ENCODE measurements at regions not wholly inside any gene's neighbourhood (a gene's known extent, or its start where the extent isn't known, plus 50 kb on each side); places are given as distances from the start of the nearest gene placed in this dataset.

DNA sequence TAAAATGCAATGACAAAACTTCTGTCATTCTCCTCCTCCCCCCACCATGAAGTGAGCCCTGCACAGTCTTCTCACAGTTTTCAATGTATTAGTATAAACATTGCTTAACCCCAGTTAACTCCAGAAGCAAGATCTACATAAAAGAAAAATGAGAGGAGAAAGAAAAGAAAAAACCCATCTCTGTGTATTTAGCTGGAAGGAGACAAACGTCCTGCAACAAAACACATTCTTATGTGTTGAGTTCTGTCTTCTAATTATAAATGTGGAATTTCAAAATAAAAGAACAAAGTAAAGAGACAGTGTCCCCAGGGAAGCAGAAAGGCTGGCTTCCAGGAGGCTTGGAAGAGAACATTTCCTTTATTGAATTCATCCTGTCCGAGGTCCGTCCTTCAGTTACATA lies 491.9 kb upstream of the TUSC1 start:
- peak overlapping the region; percentile 5 for H2AFZ ChIP-seq (ENCODE audit: low read depth, low read length)
- no peaks in the 10 kb centered on the region for H3K27me3 ChIP-seq (ENCODE audit: insufficient read depth, low read length)
- peak overlapping the region; percentile 31 for H3K4me2 ChIP-seq (ENCODE audit: low read length)
- H3K27me3 Mint-ChIP-seq (ENCODE audit: low read depth, unreplicated experiment), result no peaks in the 10 kb centered on the region
- H4K20me1 ChIP-seq (ENCODE audit: insufficient read depth, low read length), result no peaks in the 10 kb centered on the region
- peak; percentile 49 for FAIRE-seq
- no peaks in the 10 kb centered on the region for H3K79me2 ChIP-seq (ENCODE audit: insufficient read depth, low read length)
- peak; percentile 5 for DNase-seq (ENCODE audit: low read depth)
- H3K9ac ChIP-seq (ENCODE audit: low read length), result no peak overlapping the region
- TF ChIP-seq EZH2 (IDR thresholded peaks at IDR 0.05; ENCODE audit: insufficient read depth, low read length), result no peak
- TF ChIP-seq, protein P1, sequence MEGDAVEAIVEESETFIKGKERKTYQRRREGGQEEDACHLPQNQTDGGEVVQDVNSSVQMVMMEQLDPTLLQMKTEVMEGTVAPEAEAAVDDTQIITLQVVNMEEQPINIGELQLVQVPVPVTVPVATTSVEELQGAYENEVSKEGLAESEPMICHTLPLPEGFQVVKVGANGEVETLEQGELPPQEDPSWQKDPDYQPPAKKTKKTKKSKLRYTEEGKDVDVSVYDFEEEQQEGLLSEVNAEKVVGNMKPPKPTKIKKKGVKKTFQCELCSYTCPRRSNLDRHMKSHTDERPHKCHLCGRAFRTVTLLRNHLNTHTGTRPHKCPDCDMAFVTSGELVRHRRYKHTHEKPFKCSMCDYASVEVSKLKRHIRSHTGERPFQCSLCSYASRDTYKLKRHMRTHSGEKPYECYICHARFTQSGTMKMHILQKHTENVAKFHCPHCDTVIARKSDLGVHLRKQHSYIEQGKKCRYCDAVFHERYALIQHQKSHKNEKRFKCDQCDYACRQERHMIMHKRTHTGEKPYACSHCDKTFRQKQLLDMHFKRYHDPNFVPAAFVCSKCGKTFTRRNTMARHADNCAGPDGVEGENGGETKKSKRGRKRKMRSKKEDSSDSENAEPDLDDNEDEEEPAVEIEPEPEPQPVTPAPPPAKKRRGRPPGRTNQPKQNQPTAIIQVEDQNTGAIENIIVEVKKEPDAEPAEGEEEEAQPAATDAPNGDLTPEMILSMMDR (IDR thresholded peaks at IDR 0.05; ENCODE audit: insufficient read depth, low read depth, low read length), result no peak
- H3K27ac Mint-ChIP-seq (ENCODE audit: unreplicated experiment), result peak overlapping the region; percentile 30
- H3K4me1 Mint-ChIP-seq (ENCODE audit: low read depth, unreplicated experiment), result peaks cover 18% of the 10 kb centered on the region
- no peak overlapping the region for H3K4me3 Mint-ChIP-seq (ENCODE audit: unreplicated experiment)
- no peaks in the 10 kb centered on the region for H3K36me3 Mint-ChIP-seq (ENCODE audit: low read depth, unreplicated experiment)
- H3K4me3 ChIP-seq (ENCODE audit: insufficient read depth, low read depth, low read length), result no peak overlapping the region
- H3K27ac ChIP-seq (ENCODE audit: low read depth, low read length), result no peak overlapping the region
- no peaks in the 10 kb centered on the region for H3K36me3 ChIP-seq (ENCODE audit: insufficient read depth, low read length)
- H3K4me1 ChIP-seq (ENCODE audit: insufficient read depth, low read length), result peaks cover 11% of the 10 kb centered on the region
- no peaks in the 10 kb centered on the region for H3K9me3 ChIP-seq (ENCODE audit: insufficient read depth, low read depth, low read length)
- H3K9me3 Mint-ChIP-seq (ENCODE audit: unreplicated experiment), result no peaks in the 10 kb centered on the region

DNA sequence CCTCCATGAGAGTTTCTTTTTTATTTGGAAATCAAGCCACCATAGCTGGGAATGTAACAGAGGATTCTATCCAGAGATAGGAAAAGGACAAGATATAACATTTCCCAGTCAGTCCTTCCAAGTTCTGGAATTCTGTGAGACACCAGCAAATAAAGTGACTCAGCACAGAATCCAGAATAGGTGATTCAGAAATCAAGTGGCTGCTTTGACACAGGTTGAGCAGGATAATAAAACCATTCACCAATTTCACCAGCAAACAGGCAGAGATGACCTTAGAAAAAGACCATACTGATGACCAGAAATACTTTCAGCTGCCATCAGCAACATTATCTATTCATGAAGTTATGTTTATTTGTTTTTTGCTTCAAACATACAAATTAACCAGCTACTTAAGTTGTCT lies 491.5 kb upstream of the TUSC1 start:
- H4K20me1 ChIP-seq (ENCODE audit: insufficient read depth, low read length), result no peaks in the 10 kb centered on the region
- no peak for TF ChIP-seq EZH2 (IDR thresholded peaks at IDR 0.05; ENCODE audit: insufficient read depth, low read length)
- TF ChIP-seq, protein P1 (IDR thresholded peaks at IDR 0.05; ENCODE audit: insufficient read depth, low read depth, low read length), result no peak
- H3K4me1 ChIP-seq (ENCODE audit: insufficient read depth, low read length), result peaks cover 11% of the 10 kb centered on the region
- H2AFZ ChIP-seq (ENCODE audit: low read depth, low read length), result no peak overlapping the region
- no peaks in the 10 kb centered on the region for H3K36me3 ChIP-seq (ENCODE audit: insufficient read depth, low read length)
- DNase-seq (ENCODE audit: low read depth) (peak; percentile 6), FAIRE-seq (peak; percentile 63)
- no peak overlapping the region for H3K4me3 Mint-ChIP-seq (ENCODE audit: unreplicated experiment)
- peak overlapping the region; percentile 30 for H3K27ac Mint-ChIP-seq (ENCODE audit: unreplicated experiment)
- H3K27me3 Mint-ChIP-seq (ENCODE audit: low read depth, unreplicated experiment), result no peaks in the 10 kb centered on the region
- no peak overlapping the region for H3K9ac ChIP-seq (ENCODE audit: low read length)
- no peaks in the 10 kb centered on the region for H3K27me3 ChIP-seq (ENCODE audit: insufficient read depth, low read length)
- peak overlapping the region; percentile 31 for H3K4me2 ChIP-seq (ENCODE audit: low read length)
- H3K9me3 Mint-ChIP-seq (ENCODE audit: unreplicated experiment), result no peaks in the 10 kb centered on the region
- no peak overlapping the region for H3K27ac ChIP-seq (ENCODE audit: low read depth, low read length)
- H3K9me3 ChIP-seq (ENCODE audit: insufficient read depth, low read depth, low read length), result no peaks in the 10 kb centered on the region
- H3K4me3 ChIP-seq (ENCODE audit: insufficient read depth, low read depth, low read length), result no peak overlapping the region
- no peaks in the 10 kb centered on the region for H3K36me3 Mint-ChIP-seq (ENCODE audit: low read depth, unreplicated experiment)
- peaks cover 18% of the 10 kb centered on the region for H3K4me1 Mint-ChIP-seq (ENCODE audit: low read depth, unreplicated experiment)
- no peaks in the 10 kb centered on the region for H3K79me2 ChIP-seq (ENCODE audit: insufficient read depth, low read length)

DNA sequence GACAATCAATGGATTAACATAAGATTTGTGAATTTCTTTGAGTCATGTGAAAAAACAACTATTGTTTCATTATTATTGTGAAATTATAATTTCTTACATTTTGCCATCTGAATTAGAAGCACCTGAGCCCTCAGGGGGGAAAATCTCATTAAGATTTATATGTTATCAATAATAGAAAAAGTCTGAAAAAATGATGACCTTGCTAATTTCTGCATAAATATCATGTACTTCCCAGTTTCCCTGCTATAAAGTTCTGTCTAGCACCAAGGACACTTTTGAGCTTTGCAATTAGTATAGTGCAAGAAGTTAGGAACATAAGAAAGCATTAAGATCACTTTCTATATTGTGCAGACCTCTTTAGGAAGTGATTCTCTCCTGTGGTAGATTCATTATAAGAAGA lies 488.3 kb upstream of the TUSC1 start:
- Mint-ChIP-seq H3K9me3 (ENCODE audit: unreplicated experiment) (no peaks in the 10 kb centered on the region), H3K4me3 (ENCODE audit: unreplicated experiment) (no peak overlapping the region), H3K36me3 (ENCODE audit: low read depth, unreplicated experiment) (no peaks in the 10 kb centered on the region), H3K4me1 (ENCODE audit: low read depth, unreplicated experiment) (peaks cover 28% of the 10 kb centered on the region), H3K27me3 (ENCODE audit: low read depth, unreplicated experiment) (no peaks in the 10 kb centered on the region), H3K27ac (ENCODE audit: unreplicated experiment) (no peak overlapping the region)
- TF ChIP-seq EZH2 (IDR thresholded peaks at IDR 0.05; ENCODE audit: insufficient read depth, low read length), result no peak
- TF ChIP-seq, protein P1 (IDR thresholded peaks at IDR 0.05; ENCODE audit: insufficient read depth, low read depth, low read length), result no peak
- H3K36me3 ChIP-seq (ENCODE audit: insufficient read depth, low read length), result no peaks in the 10 kb centered on the region
- no peak overlapping the region for H3K9ac ChIP-seq (ENCODE audit: low read length)
- H3K4me2 ChIP-seq (ENCODE audit: low read length), result no peak overlapping the region
- no peaks in the 10 kb centered on the region for H4K20me1 ChIP-seq (ENCODE audit: insufficient read depth, low read length)
- no peak overlapping the region for H3K4me3 ChIP-seq (ENCODE audit: insufficient read depth, low read depth, low read length)
- peaks cover 11% of the 10 kb centered on the region for H3K4me1 ChIP-seq (ENCODE audit: insufficient read depth, low read length)
- H3K27ac ChIP-seq (ENCODE audit: low read depth, low read length), result no peak overlapping the region
- DNase-seq (ENCODE audit: low read depth) (no peak), FAIRE-seq (no peak)
- no peaks in the 10 kb centered on the region for H3K79me2 ChIP-seq (ENCODE audit: insufficient read depth, low read length)
- H2AFZ ChIP-seq (ENCODE audit: low read depth, low read length), result no peak overlapping the region
- H3K27me3 ChIP-seq (ENCODE audit: insufficient read depth, low read length), result no peaks in the 10 kb centered on the region
- no peaks in the 10 kb centered on the region for H3K9me3 ChIP-seq (ENCODE audit: insufficient read depth, low read depth, low read length)
